NT2/D1 (cell line): ENCODE measurements at regions not wholly inside any gene's neighbourhood (a gene's known extent, or its start where the extent isn't known, plus 50 kb on each side); places are given as distances from the start of the nearest gene placed in this dataset.

Source experiments
- YY1 ChIP-seq: IDR thresholded peaks from 2 replicates; pipeline ENCODE4 v1.6.1; 2011; ENCODE audit not compliant: insufficient read length, insufficient read depth
- ZNF274 ChIP-seq: IDR thresholded peaks from 2 replicates; pipeline ENCODE4 v1.6.1; 2011; ENCODE audit warnings: mild to moderate bottlenecking, low read depth, low read length

DNA sequence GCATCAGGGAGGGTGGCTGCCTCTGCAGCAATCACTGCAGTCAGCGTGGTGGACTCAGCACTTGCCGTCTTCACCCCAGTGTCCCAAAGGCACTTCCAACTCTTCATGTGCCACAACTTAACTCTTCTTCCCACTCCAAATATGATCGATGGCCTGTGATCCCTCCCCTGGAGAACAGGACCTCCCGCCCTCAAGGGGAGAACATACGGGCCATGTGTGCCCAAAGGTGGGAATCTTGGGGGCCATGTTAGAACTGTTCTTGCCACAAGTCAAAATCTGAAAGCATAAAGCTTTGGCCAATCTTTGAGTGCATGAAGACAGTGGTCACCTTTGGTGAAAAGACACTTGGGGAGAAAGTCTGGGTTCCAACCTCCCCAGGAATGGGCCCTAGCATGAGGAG is 368.5 kb upstream of the MGMT start:
- no peak for TF ChIP-seq YY1
- TF ChIP-seq ZNF274 = no peak
